Calu3 (cell line): ENCODE measurements at regions not wholly inside any gene's neighbourhood (a gene's known extent, or its start where the extent isn't known, plus 50 kb on each side); places are given as distances from the start of the nearest gene placed in this dataset.

Experiments used
- BruUV-seq: library from RNA; stranded (reverse); fragments of 400-500 nt; replicated peaks from 2 replicates; lab custom pipeline; 2021; lab: Mats Ljungman, UMichigan
- CTCF ChIA-PET: fragments of 300-600 bp; sonication (Branson Sonifier 250); formaldehyde crosslinking; loops from one replicate; lab custom pipeline; 2022; ENCODE audit warnings: antibody characterized with exemption; lab: Charles Lee
- DNase-seq: peaks from one replicate; pipeline ENCODE4 v3.0.0; 2022
- H3K27ac Mint-ChIP-seq: one replicate; pipeline ENCODE4 v1.8.0; 2022; ENCODE audit warnings: mixed read lengths; ENCODE audit not compliant: unreplicated experiment
- H3K27me3 Mint-ChIP-seq: one replicate; pipeline ENCODE4 v1.8.0; 2022; ENCODE audit warnings: mixed read lengths; ENCODE audit not compliant: unreplicated experiment
- H3K36me3 Mint-ChIP-seq: one replicate; pipeline ENCODE4 v1.8.0; 2022; ENCODE audit warnings: mild to moderate bottlenecking, moderate library complexity, mixed read lengths; ENCODE audit not compliant: insufficient read depth, unreplicated experiment
- H3K4me1 Mint-ChIP-seq: one replicate; pipeline ENCODE4 v1.8.0; 2022; ENCODE audit warnings: mild to moderate bottlenecking, low read depth, mixed read lengths; ENCODE audit not compliant: unreplicated experiment
- H3K4me3 Mint-ChIP-seq: one replicate; pipeline ENCODE4 v1.8.0; 2022; ENCODE audit warnings: mild to moderate bottlenecking, low read depth, moderate library complexity, mixed read lengths; ENCODE audit not compliant: unreplicated experiment
- H3K9me3 Mint-ChIP-seq: one replicate; pipeline ENCODE4 v1.8.0; 2022; ENCODE audit warnings: low read depth, mixed read lengths; ENCODE audit not compliant: unreplicated experiment
- intact Hi-C: fragments of 100-400 bp; cut with micrococcal nuclease; formaldehyde crosslinking; loops from one replicate; pipeline ENCODE4 v1.10.0; 2022; ENCODE audit not compliant: unreplicated experiment
- TF ChIP-seq, protein P1 (sequence below): fragments of 200-600 bp; IDR thresholded peaks from one replicate; pipeline ENCODE4 v1.8.0; 2022; ENCODE audit warnings: antibody characterized with exemption; ENCODE audit not compliant: unreplicated experiment

DNA sequence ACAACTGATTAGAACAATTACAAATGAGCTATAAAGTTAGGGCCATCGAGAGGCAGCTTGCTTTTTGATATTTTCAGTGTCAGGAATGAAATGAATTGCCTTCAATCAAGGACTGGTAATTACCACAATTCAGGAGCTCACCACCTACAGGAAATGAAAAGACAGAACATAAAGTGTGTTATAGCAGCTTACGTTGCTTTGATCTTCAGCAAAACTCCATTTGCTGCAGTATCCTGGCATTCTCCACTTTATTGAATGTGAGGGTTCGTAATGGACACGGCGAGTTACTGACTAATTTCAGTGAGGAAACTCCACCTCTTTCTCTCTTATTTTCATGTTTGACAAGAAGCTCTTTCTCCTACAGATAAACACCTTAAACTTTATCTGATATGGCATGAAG lies 440.0 kb upstream of the HSF2 start:
- no peak for DNase-seq
- TF ChIP-seq, protein P1, sequence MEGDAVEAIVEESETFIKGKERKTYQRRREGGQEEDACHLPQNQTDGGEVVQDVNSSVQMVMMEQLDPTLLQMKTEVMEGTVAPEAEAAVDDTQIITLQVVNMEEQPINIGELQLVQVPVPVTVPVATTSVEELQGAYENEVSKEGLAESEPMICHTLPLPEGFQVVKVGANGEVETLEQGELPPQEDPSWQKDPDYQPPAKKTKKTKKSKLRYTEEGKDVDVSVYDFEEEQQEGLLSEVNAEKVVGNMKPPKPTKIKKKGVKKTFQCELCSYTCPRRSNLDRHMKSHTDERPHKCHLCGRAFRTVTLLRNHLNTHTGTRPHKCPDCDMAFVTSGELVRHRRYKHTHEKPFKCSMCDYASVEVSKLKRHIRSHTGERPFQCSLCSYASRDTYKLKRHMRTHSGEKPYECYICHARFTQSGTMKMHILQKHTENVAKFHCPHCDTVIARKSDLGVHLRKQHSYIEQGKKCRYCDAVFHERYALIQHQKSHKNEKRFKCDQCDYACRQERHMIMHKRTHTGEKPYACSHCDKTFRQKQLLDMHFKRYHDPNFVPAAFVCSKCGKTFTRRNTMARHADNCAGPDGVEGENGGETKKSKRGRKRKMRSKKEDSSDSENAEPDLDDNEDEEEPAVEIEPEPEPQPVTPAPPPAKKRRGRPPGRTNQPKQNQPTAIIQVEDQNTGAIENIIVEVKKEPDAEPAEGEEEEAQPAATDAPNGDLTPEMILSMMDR: no peak
- H3K4me1 Mint-ChIP-seq: peaks cover 7% of the 10 kb centered on the region
- peaks cover 3% of the 10 kb centered on the region for H3K9me3 Mint-ChIP-seq
- BruUV-seq: no TSS peak
- H3K36me3 Mint-ChIP-seq: no peaks in the 10 kb centered on the region
- H3K4me3 Mint-ChIP-seq: no peak overlapping the region
- intact Hi-C loops: no loop called here
- no peak overlapping the region for H3K27ac Mint-ChIP-seq
- CTCF ChIA-PET: interaction anchor here (0.6 kb wide), 3 partner anchors 38 to 559 kb away, joined by 3 to 5 read pairs (median 4); no protein-coding TSS in a partner anchor
- no peaks in the 10 kb centered on the region for H3K27me3 Mint-ChIP-seq

DNA sequence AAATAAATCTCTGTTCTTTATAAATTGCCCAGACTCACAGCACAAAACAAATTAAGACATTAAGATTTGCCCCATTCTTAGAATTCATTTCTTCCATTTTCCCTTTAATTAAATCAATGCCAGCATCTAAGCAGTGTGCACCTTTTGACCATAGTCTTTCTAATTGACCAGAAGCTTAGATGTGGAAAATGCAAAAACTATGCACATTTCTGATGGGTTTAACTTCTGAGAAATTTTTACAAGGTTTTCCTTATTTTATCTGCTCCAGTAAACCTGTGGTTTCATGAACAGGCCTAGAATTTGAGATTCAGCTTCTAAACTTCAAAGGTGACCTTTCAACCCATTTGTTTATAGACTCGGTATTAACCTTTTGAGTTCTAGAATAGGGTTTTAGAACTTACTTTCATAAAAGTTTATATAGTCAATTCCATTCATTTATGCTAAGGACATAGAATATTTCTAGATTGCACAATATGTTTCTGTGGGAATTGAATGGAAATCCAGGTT lies 437.8 kb upstream of the HSF2 start:
- H3K4me3 Mint-ChIP-seq: no peak overlapping the region
- intact Hi-C loops: no loop called here
- DNase-seq: no peak
- TF ChIP-seq, protein P1: no peak
- CTCF ChIA-PET: no interaction called here
- peaks cover 7% of the 10 kb centered on the region for H3K4me1 Mint-ChIP-seq
- no peaks in the 10 kb centered on the region for H3K27me3 Mint-ChIP-seq
- no peak overlapping the region for H3K27ac Mint-ChIP-seq
- H3K36me3 Mint-ChIP-seq: no peaks in the 10 kb centered on the region
- H3K9me3 Mint-ChIP-seq: no peaks in the 10 kb centered on the region
- BruUV-seq: no TSS peak

DNA sequence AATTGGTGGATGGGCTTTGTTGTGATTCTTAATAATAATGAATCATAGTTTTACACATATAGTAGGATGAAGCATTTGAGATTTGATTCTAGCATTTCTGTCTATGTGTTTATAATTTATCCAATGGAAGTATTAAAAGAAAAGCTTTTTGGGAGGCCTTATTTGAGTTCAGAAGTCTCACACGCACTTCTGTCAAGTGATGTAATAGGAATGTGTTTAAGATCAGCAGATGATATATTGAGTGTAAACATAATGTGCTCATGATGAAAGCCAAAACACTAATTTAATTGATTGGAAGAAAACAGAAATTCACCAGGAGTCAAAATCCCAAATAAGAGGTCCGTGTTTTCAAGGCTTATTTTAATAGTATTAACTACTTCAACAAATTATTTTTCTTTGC lies 435.6 kb upstream of the HSF2 start:
- Mint-ChIP-seq H3K27me3 (no peaks in the 10 kb centered on the region), H3K27ac (no peak overlapping the region), H3K4me3 (no peak overlapping the region), H3K4me1 (peaks cover 7% of the 10 kb centered on the region), H3K9me3 (no peaks in the 10 kb centered on the region), H3K36me3 (no peaks in the 10 kb centered on the region)
- CTCF ChIA-PET: no interaction called here
- TF ChIP-seq, protein P1: no peak
- intact Hi-C loops: no loop called here
- DNase-seq: no peak
- BruUV-seq: no TSS peak

DNA sequence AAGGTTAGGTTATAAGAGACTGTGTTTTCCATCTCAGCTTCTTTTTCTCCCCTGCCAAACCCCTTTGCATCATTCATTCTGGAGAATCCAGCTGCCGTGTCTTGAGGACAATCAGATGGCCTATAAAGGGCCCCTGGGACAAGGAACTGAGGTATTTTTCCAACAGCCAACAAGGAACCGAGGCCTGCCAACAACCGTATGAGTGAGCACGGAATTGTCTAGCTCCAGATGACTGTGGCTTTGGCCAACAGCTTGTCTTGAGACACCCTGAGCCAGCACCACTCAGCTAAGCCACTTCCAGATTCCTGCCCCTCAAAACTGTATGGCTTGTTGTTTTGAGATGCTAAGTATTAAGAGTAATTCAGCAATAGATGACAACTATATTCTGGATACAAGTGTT lies 433.7 kb upstream of the HSF2 start:
- Mint-ChIP-seq H3K4me3 (no peak overlapping the region), H3K27ac (no peak overlapping the region), H3K36me3 (no peaks in the 10 kb centered on the region), H3K9me3 (no peaks in the 10 kb centered on the region), H3K27me3 (no peaks in the 10 kb centered on the region), H3K4me1 (peaks cover 6% of the 10 kb centered on the region)
- intact Hi-C loops: no loop called here
- TF ChIP-seq, protein P1: no peak
- no TSS peak for BruUV-seq
- DNase-seq: no peak
- CTCF ChIA-PET: no interaction called here
